GM19328 (cell line): ENCODE measurements at regions not wholly inside any gene's neighbourhood (a gene's known extent, or its start where the extent isn't known, plus 50 kb on each side); places are given as distances from the start of the nearest gene placed in this dataset.
"Not testable (repeated sequence)": the region's sequence is repeated elsewhere in the genome, so short reads cannot be mapped to it uniquely, and the experiment has no call there.

Experiments
- ATAC-seq: cut with Tn5 transposase; IDR thresholded peaks from one replicate; pipeline ENCODE4 v1.9.1; 2021; ENCODE audit warnings: mild to moderate bottlenecking, moderate library complexity; ENCODE audit not compliant: unreplicated experiment

- no peak for ATAC-seq
Measured at GRCh38 chr13:61144834-61145593, 270.6 kb downstream of the PCDH20 start.

GRCh38 chr13:61144301-61144700 is 271.3 kb downstream of the PCDH20 start:
- ATAC-seq: no peak

- ATAC-seq: no peak
Measured at GRCh38 chr13:61142506-61142905, 273.1 kb downstream of the PCDH20 start.

- no peak for ATAC-seq
Measured at GRCh38 chr13:61138857-61139256, 276.8 kb downstream of the PCDH20 start.

GRCh38 chr13:61136515-61136914 is 279.1 kb downstream of the PCDH20 start:
- ATAC-seq: no peak

- no peak for ATAC-seq
Measured at GRCh38 chr13:61136093-61136492, 279.6 kb downstream of the PCDH20 start.

GRCh38 chr13:61135583-61135982 is 280.1 kb downstream of the PCDH20 start:
- ATAC-seq: no peak

GRCh38 chr13:61128850-61129645 is 286.6 kb downstream of the PCDH20 start:
- ATAC-seq: no peak

GRCh38 chr13:61123538-61124289 is 291.9 kb downstream of the PCDH20 start:
- no peak for ATAC-seq

GRCh38 chr13:61113140-61113658 is 302.4 kb downstream of the PCDH20 start:
- ATAC-seq: no peak

GRCh38 chr13:61111529-61111928 is 304.1 kb downstream of the PCDH20 start:
- no peak for ATAC-seq

GRCh38 chr13:61110732-61111131 is 304.9 kb downstream of the PCDH20 start:
- ATAC-seq: no peak

GRCh38 chr13:61109741-61110140 is 305.9 kb downstream of the PCDH20 start:
- no peak for ATAC-seq

GRCh38 chr13:61107989-61108388 is 307.7 kb downstream of the PCDH20 start:
- no peak for ATAC-seq

GRCh38 chr13:61095885-61096284 is 319.8 kb downstream of the PCDH20 start:
- no peak for ATAC-seq

- no peak for ATAC-seq
Measured at GRCh38 chr13:61094865-61095264, 320.8 kb downstream of the PCDH20 start.

GRCh38 chr13:61089894-61090293 is 325.8 kb downstream of the PCDH20 start:
- ATAC-seq: not testable (repeated sequence)

GRCh38 chr13:61086087-61086486 is 329.6 kb downstream of the PCDH20 start:
- no peak for ATAC-seq

GRCh38 chr13:61084988-61085387 is 330.7 kb downstream of the PCDH20 start:
- ATAC-seq: no peak

GRCh38 chr13:61078976-61079770 is 336.5 kb downstream of the PCDH20 start:
- no peak for ATAC-seq
